Activated naive CD4-positive, alpha-beta T cell treated with anti-CD3 and anti-CD28 coated beads, Interleukin-2, amount 50 U/mL, for 72 hours (primary cell): ENCODE measurements at regions not wholly inside any gene's neighbourhood (a gene's known extent, or its start where the extent isn't known, plus 50 kb on each side); places are given as distances from the start of the nearest gene placed in this dataset.
"Not testable (repeated sequence)": the region's sequence is repeated elsewhere in the genome, so short reads cannot be mapped to it uniquely, and the experiment has no call there.

Experiments used
- ATAC-seq, 2 donors: fragments of 150-1000 bp; cut with Tn5 transposase; 2 replicates each; pipeline ENCODE4 v1.10.0; 2021; ENCODE audit warnings: mild to moderate bottlenecking in 2 of 2, moderate library complexity in 2 of 2
- DNase-seq, 2 donors: peaks; one replicate each; pipeline ENCODE4 v3.0.0; 2021 to 2022; ENCODE audit warnings: low spot score in 2 of 2
- H3K27ac Mint-ChIP-seq, 2 donors: one replicate each; pipeline ENCODE4 v1.8.0; 2022; ENCODE audit warnings: mild to moderate bottlenecking in 2 of 2, mixed read lengths in 2 of 2
- H3K36me3 Mint-ChIP-seq, 2 donors: one replicate each; pipeline ENCODE4 v1.8.0; 2022; ENCODE audit warnings: mixed read lengths in 2 of 2
- H3K9me3 Mint-ChIP-seq, 2 donors: one replicate each; pipeline ENCODE4 v1.8.0; 2022; ENCODE audit warnings: mixed read lengths in 2 of 2

- H3K9me3 Mint-ChIP-seq, result no peaks in the 10 kb centered on the region
- ATAC-seq (no peak), DNase-seq (no peak)
- peaks cover 0 to 9% of the 10 kb centered on the region in 2 donors for H3K36me3 Mint-ChIP-seq
- no peak overlapping the region for H3K27ac Mint-ChIP-seq
Measured at GRCh38 chr6:121535777-121536176, 100.3 kb downstream of the GJA1 start.

- Mint-ChIP-seq H3K27ac (no peak overlapping the region), H3K9me3 (no peaks in the 10 kb centered on the region), H3K36me3 (peaks cover 0 to 9% of the 10 kb centered on the region in 2 donors)
- ATAC-seq (no peak), DNase-seq (no peak)
Measured at GRCh38 chr6:121536345-121536744, 100.9 kb downstream of the GJA1 start.

- ATAC-seq (no peak), DNase-seq (no peak)
- H3K36me3 Mint-ChIP-seq, result peaks cover 0 to 3% of the 10 kb centered on the region in 2 donors
- H3K27ac Mint-ChIP-seq, result no peak overlapping the region
- no peaks in the 10 kb centered on the region for H3K9me3 Mint-ChIP-seq
Measured at GRCh38 chr6:121539439-121539838, 104.0 kb downstream of the GJA1 start.

GRCh38 chr6:121540210-121540609 is 104.8 kb downstream of the GJA1 start:
- DNase-seq (no peak), ATAC-seq (no peak)
- Mint-ChIP-seq H3K36me3 (no peaks in the 10 kb centered on the region), H3K9me3 (no peaks in the 10 kb centered on the region), H3K27ac (no peak overlapping the region)

- H3K9me3 Mint-ChIP-seq, result no peaks in the 10 kb centered on the region
- DNase-seq, result no peak
- H3K27ac Mint-ChIP-seq, result no peak overlapping the region
- H3K36me3 Mint-ChIP-seq, result no peaks in the 10 kb centered on the region
- ATAC-seq, result no peak
Measured at GRCh38 chr6:121544691-121545090, 109.2 kb downstream of the GJA1 start.

- Mint-ChIP-seq H3K27ac (no peak overlapping the region), H3K36me3 (no peaks in the 10 kb centered on the region), H3K9me3 (peaks cover 0 to 4% of the 10 kb centered on the region in 2 donors)
- ATAC-seq (no peak), DNase-seq (no peak)
Measured at GRCh38 chr6:121548131-121548530, 112.7 kb downstream of the GJA1 start.

GRCh38 chr6:121549736-121550135 is 114.3 kb downstream of the GJA1 start:
- DNase-seq (no peak), ATAC-seq (no peak)
- Mint-ChIP-seq H3K27ac (no peak overlapping the region), H3K36me3 (no peaks in the 10 kb centered on the region), H3K9me3 (peaks cover 3 to 7% of the 10 kb centered on the region in 2 donors)

- Mint-ChIP-seq H3K27ac (no peak overlapping the region), H3K36me3 (no peaks in the 10 kb centered on the region), H3K9me3 (peaks cover 3 to 7% of the 10 kb centered on the region in 2 donors)
- DNase-seq, result no peak
- ATAC-seq, result no peak
Measured at GRCh38 chr6:121550491-121551010, 115.1 kb downstream of the GJA1 start.

- no peaks in the 10 kb centered on the region for H3K36me3 Mint-ChIP-seq
- no peak for ATAC-seq
- peaks cover 3 to 7% of the 10 kb centered on the region in 2 donors for H3K9me3 Mint-ChIP-seq
Measured at GRCh38 chr6:121555201-121555600, 119.8 kb downstream of the GJA1 start.

GRCh38 chr6:121556149-121556548 is 120.7 kb downstream of the GJA1 start:
- H3K9me3 Mint-ChIP-seq, H3K27ac Mint-ChIP-seq, H3K36me3 Mint-ChIP-seq, ATAC-seq, DNase-seq: not testable (repeated sequence)

More at GRCh38 chr6:121555201-121555600, 119.8 kb downstream of the GJA1 start:
- no peak for DNase-seq
- H3K27ac Mint-ChIP-seq, result no peak overlapping the region

- Mint-ChIP-seq H3K27ac (no peak overlapping the region), H3K9me3 (peaks cover 3 to 4% of the 10 kb centered on the region in 2 donors), H3K36me3 (no peaks in the 10 kb centered on the region)
- DNase-seq, result no peak
- ATAC-seq, result no peak
Measured at GRCh38 chr6:121557146-121557940, 121.9 kb downstream of the GJA1 start.

GRCh38 chr6:121559611-121560269 is 124.3 kb downstream of the GJA1 start:
- Mint-ChIP-seq H3K36me3 (peaks cover 6 to 11% of the 10 kb centered on the region in 2 donors), H3K9me3 (peaks cover 6 to 10% of the 10 kb centered on the region in 2 donors), H3K27ac (no peak overlapping the region)
- ATAC-seq, result no peak
- no peak for DNase-seq

- DNase-seq, result no peak
- H3K27ac Mint-ChIP-seq, result no peak overlapping the region
- peaks cover 12 to 13% of the 10 kb centered on the region in 2 donors for H3K36me3 Mint-ChIP-seq
- no peak for ATAC-seq
- H3K9me3 Mint-ChIP-seq, result peaks cover 8 to 12% of the 10 kb centered on the region in 2 donors
Measured at GRCh38 chr6:121560476-121560875, 125.0 kb downstream of the GJA1 start.

GRCh38 chr6:121563286-121563685 is 127.8 kb downstream of the GJA1 start:
- DNase-seq (no peak), ATAC-seq (no peak)
- Mint-ChIP-seq H3K36me3 (peaks cover 12 to 13% of the 10 kb centered on the region in 2 donors), H3K27ac (no peak overlapping the region), H3K9me3 (peaks cover 8 to 12% of the 10 kb centered on the region in 2 donors)

GRCh38 chr6:121564529-121564928 is 129.1 kb downstream of the GJA1 start:
- not testable (repeated sequence) for ATAC-seq, DNase-seq, H3K27ac Mint-ChIP-seq
- H3K9me3 Mint-ChIP-seq, result peaks cover 8 to 12% of the 10 kb centered on the region in 2 donors
- H3K36me3 Mint-ChIP-seq, result peaks cover 13 to 17% of the 10 kb centered on the region in 2 donors

- H3K9me3 Mint-ChIP-seq, result peaks cover 0 to 19% of the 10 kb centered on the region in 2 donors
Measured at GRCh38 chr6:121571455-121571854, 136.0 kb downstream of the GJA1 start.

GRCh38 chr6:121573481-121573880 is 138.0 kb downstream of the GJA1 start:
- H3K36me3 Mint-ChIP-seq, result peaks cover 10 to 35% of the 10 kb centered on the region in 2 donors
- ATAC-seq (no peak), DNase-seq (no peak)
- no peak overlapping the region for H3K27ac Mint-ChIP-seq
- peaks cover 0 to 19% of the 10 kb centered on the region in 2 donors for H3K9me3 Mint-ChIP-seq

More at GRCh38 chr6:121571455-121571854, 136.0 kb downstream of the GJA1 start:
- Mint-ChIP-seq H3K27ac (no peak overlapping the region), H3K36me3 (peaks cover 10 to 35% of the 10 kb centered on the region in 2 donors)
- no peak for DNase-seq
- no peak for ATAC-seq
